Panc1 (cell line): ENCODE measurements at regions not wholly inside any gene's neighbourhood (a gene's known extent, or its start where the extent isn't known, plus 50 kb on each side); places are given as distances from the start of the nearest gene placed in this dataset.

Source experiments
- POLR2AphosphoS5 ChIP-seq: IDR thresholded peaks from 2 replicates; pipeline ENCODE4 v1.6.1; 2012; ENCODE audit warnings: mild to moderate bottlenecking, low read depth, low read length, moderate library complexity
- SIN3A ChIP-seq: IDR thresholded peaks from 2 replicates; pipeline ENCODE4 v1.6.1; 2012; ENCODE audit warnings: low read depth, mild to moderate bottlenecking, low read length, moderate library complexity, borderline replicate concordance; ENCODE audit not compliant: insufficient read depth
- TF ChIP-seq, protein P1 (sequence below): fragments of 450-650 bp; IDR thresholded peaks from 2 replicates; pipeline ENCODE4 v1.5.1; 2017; ENCODE audit warnings: mild to moderate bottlenecking
- TF ChIP-seq, protein P2 (sequence below), 2 experiments: IDR thresholded peaks; 2 replicates each; pipeline ENCODE4 v1.6.1; 2011 to 2012; ENCODE audit warnings: low read depth in 2 of 2, control low read depth in 1 of 2, low read length in 1 of 2, mild to moderate bottlenecking in 1 of 2, moderate library complexity in 1 of 2; ENCODE audit not compliant: insufficient read depth in 1 of 2

- no peak for TF ChIP-seq POLR2AphosphoS5
- TF ChIP-seq, protein P1, sequence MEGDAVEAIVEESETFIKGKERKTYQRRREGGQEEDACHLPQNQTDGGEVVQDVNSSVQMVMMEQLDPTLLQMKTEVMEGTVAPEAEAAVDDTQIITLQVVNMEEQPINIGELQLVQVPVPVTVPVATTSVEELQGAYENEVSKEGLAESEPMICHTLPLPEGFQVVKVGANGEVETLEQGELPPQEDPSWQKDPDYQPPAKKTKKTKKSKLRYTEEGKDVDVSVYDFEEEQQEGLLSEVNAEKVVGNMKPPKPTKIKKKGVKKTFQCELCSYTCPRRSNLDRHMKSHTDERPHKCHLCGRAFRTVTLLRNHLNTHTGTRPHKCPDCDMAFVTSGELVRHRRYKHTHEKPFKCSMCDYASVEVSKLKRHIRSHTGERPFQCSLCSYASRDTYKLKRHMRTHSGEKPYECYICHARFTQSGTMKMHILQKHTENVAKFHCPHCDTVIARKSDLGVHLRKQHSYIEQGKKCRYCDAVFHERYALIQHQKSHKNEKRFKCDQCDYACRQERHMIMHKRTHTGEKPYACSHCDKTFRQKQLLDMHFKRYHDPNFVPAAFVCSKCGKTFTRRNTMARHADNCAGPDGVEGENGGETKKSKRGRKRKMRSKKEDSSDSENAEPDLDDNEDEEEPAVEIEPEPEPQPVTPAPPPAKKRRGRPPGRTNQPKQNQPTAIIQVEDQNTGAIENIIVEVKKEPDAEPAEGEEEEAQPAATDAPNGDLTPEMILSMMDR: no peak
- TF ChIP-seq, protein P2, sequence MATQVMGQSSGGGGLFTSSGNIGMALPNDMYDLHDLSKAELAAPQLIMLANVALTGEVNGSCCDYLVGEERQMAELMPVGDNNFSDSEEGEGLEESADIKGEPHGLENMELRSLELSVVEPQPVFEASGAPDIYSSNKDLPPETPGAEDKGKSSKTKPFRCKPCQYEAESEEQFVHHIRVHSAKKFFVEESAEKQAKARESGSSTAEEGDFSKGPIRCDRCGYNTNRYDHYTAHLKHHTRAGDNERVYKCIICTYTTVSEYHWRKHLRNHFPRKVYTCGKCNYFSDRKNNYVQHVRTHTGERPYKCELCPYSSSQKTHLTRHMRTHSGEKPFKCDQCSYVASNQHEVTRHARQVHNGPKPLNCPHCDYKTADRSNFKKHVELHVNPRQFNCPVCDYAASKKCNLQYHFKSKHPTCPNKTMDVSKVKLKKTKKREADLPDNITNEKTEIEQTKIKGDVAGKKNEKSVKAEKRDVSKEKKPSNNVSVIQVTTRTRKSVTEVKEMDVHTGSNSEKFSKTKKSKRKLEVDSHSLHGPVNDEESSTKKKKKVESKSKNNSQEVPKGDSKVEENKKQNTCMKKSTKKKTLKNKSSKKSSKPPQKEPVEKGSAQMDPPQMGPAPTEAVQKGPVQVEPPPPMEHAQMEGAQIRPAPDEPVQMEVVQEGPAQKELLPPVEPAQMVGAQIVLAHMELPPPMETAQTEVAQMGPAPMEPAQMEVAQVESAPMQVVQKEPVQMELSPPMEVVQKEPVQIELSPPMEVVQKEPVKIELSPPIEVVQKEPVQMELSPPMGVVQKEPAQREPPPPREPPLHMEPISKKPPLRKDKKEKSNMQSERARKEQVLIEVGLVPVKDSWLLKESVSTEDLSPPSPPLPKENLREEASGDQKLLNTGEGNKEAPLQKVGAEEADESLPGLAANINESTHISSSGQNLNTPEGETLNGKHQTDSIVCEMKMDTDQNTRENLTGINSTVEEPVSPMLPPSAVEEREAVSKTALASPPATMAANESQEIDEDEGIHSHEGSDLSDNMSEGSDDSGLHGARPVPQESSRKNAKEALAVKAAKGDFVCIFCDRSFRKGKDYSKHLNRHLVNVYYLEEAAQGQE (IDR thresholded peaks at IDR 0.05; ENCODE audit: insufficient read depth in 1 of 2, low read depth in 2 of 2, low read length in 1 of 2): no peak
- TF ChIP-seq SIN3A: no peak
Observed at GRCh38 chr2:16406496-16407289, 258.9 kb downstream of the CYRIA start.
